ENCODE measurements at regions not wholly inside any gene's neighbourhood (a gene's known extent, or its start where the extent isn't known, plus 50 kb on each side); places are given as distances from the start of the nearest gene placed in this dataset.

GRCh38 chr2:241989074-241989473 lies 119.5 kb downstream of the RTP5 start:
- TF ChIP-seq CTCF (IDR thresholded peaks at IDR 0.05), result no peak
- TF ChIP-seq POLR2A (IDR thresholded peaks at IDR 0.05), result no peak
- TF ChIP-seq EP300 (IDR thresholded peaks at IDR 0.05), result no peak
- TF ChIP-seq POLR2AphosphoS5 (IDR thresholded peaks at IDR 0.05), result no peak

All from gastroesophageal sphincter (tissue), 3 donors.